ENCODE measurements at regions not wholly inside any gene's neighbourhood (a gene's known extent, or its start where the extent isn't known, plus 50 kb on each side); places are given as distances from the start of the nearest gene placed in this dataset.

- DNase-seq = no peak
These were observed 342.2 kb upstream of the PKDCC start for GRCh38 chr2:41705634-41706033.

GRCh38 chr2:41706286-41706685 is 341.5 kb upstream of the PKDCC start:
- DNase-seq = no peak

- DNase-seq = no peak
These were observed 339.9 kb upstream of the PKDCC start for GRCh38 chr2:41707790-41708451.

GRCh38 chr2:41709702-41710599 is 337.9 kb upstream of the PKDCC start:
- DNase-seq = no peak

- DNase-seq = peak; percentile 14
These were observed 336.9 kb upstream of the PKDCC start for GRCh38 chr2:41710944-41711343.

GRCh38 chr2:41711736-41712135 is 336.1 kb upstream of the PKDCC start:
- no peak for DNase-seq

- DNase-seq = no peak
These were observed 331.3 kb upstream of the PKDCC start for GRCh38 chr2:41716497-41716896.

GRCh38 chr2:41717839-41718238 is 330.0 kb upstream of the PKDCC start:
- no peak for DNase-seq

- DNase-seq = no peak
These were observed 329.1 kb upstream of the PKDCC start for GRCh38 chr2:41718705-41719104.

- no peak for DNase-seq
These were observed 328.1 kb upstream of the PKDCC start for GRCh38 chr2:41719756-41720155.

GRCh38 chr2:41720331-41721251 is 327.2 kb upstream of the PKDCC start:
- no peak for DNase-seq

GRCh38 chr2:41722668-41723369 is 325.0 kb upstream of the PKDCC start:
- no peak for DNase-seq

GRCh38 chr2:41723526-41723925 is 324.3 kb upstream of the PKDCC start:
- DNase-seq = no peak

- DNase-seq = no peak
These were observed 323.4 kb upstream of the PKDCC start for GRCh38 chr2:41724465-41724864.

GRCh38 chr2:41725901-41726300 is 321.9 kb upstream of the PKDCC start:
- DNase-seq = no peak

- DNase-seq = no peak
These were observed 321.5 kb upstream of the PKDCC start for GRCh38 chr2:41726364-41726763.

GRCh38 chr2:41727152-41727551 is 320.7 kb upstream of the PKDCC start:
- DNase-seq = no peak

- no peak for DNase-seq
These were observed 320.1 kb upstream of the PKDCC start for GRCh38 chr2:41727711-41728110.

GRCh38 chr2:41728788-41729338 is 319.0 kb upstream of the PKDCC start:
- no peak for DNase-seq

- no peak for DNase-seq
These were observed 317.9 kb upstream of the PKDCC start for GRCh38 chr2:41729800-41730364.

GRCh38 chr2:41735006-41735405 is 312.8 kb upstream of the PKDCC start:
- no peak for DNase-seq

- no peak for DNase-seq
These were observed 312.3 kb upstream of the PKDCC start for GRCh38 chr2:41735476-41735875.
